ENCODE measurements at regions not wholly inside any gene's neighbourhood (a gene's known extent, or its start where the extent isn't known, plus 50 kb on each side); places are given as distances from the start of the nearest gene placed in this dataset.

DNA sequence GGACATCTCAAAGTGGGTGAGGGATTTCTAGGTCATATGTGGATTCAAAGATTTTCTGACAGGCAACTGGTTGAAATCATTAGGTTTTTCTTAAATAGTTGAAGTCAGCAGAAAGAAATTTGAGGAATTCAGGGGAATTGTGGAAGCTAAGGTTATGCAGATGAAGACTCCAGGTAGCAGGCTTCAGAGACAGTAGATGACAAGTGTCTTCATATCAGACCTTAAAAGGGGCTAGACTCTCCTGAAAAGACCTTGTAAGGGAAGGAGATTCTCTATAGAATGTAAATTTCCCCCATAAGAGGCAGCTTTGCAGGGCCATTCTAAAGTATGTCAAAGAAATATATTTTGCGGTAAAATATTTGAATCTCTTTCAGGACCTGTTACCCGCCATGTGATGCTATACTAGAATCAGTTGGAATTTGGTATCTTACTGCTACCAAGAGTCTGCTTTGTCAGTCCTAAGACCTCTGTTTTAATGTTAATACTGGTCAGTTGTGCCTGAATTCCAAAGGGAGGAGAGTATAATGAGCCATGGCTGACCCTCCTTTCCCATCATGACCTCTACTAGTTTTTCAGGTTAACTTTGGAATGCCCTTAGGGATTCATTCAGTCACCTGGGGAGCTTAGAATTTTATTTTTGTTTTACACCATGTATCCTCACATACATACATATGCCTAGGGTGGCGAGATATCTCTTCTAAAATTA, 1115.5 kb upstream of the SLC10A2 start (continued):
- TF ChIP-seq, protein P1, sequence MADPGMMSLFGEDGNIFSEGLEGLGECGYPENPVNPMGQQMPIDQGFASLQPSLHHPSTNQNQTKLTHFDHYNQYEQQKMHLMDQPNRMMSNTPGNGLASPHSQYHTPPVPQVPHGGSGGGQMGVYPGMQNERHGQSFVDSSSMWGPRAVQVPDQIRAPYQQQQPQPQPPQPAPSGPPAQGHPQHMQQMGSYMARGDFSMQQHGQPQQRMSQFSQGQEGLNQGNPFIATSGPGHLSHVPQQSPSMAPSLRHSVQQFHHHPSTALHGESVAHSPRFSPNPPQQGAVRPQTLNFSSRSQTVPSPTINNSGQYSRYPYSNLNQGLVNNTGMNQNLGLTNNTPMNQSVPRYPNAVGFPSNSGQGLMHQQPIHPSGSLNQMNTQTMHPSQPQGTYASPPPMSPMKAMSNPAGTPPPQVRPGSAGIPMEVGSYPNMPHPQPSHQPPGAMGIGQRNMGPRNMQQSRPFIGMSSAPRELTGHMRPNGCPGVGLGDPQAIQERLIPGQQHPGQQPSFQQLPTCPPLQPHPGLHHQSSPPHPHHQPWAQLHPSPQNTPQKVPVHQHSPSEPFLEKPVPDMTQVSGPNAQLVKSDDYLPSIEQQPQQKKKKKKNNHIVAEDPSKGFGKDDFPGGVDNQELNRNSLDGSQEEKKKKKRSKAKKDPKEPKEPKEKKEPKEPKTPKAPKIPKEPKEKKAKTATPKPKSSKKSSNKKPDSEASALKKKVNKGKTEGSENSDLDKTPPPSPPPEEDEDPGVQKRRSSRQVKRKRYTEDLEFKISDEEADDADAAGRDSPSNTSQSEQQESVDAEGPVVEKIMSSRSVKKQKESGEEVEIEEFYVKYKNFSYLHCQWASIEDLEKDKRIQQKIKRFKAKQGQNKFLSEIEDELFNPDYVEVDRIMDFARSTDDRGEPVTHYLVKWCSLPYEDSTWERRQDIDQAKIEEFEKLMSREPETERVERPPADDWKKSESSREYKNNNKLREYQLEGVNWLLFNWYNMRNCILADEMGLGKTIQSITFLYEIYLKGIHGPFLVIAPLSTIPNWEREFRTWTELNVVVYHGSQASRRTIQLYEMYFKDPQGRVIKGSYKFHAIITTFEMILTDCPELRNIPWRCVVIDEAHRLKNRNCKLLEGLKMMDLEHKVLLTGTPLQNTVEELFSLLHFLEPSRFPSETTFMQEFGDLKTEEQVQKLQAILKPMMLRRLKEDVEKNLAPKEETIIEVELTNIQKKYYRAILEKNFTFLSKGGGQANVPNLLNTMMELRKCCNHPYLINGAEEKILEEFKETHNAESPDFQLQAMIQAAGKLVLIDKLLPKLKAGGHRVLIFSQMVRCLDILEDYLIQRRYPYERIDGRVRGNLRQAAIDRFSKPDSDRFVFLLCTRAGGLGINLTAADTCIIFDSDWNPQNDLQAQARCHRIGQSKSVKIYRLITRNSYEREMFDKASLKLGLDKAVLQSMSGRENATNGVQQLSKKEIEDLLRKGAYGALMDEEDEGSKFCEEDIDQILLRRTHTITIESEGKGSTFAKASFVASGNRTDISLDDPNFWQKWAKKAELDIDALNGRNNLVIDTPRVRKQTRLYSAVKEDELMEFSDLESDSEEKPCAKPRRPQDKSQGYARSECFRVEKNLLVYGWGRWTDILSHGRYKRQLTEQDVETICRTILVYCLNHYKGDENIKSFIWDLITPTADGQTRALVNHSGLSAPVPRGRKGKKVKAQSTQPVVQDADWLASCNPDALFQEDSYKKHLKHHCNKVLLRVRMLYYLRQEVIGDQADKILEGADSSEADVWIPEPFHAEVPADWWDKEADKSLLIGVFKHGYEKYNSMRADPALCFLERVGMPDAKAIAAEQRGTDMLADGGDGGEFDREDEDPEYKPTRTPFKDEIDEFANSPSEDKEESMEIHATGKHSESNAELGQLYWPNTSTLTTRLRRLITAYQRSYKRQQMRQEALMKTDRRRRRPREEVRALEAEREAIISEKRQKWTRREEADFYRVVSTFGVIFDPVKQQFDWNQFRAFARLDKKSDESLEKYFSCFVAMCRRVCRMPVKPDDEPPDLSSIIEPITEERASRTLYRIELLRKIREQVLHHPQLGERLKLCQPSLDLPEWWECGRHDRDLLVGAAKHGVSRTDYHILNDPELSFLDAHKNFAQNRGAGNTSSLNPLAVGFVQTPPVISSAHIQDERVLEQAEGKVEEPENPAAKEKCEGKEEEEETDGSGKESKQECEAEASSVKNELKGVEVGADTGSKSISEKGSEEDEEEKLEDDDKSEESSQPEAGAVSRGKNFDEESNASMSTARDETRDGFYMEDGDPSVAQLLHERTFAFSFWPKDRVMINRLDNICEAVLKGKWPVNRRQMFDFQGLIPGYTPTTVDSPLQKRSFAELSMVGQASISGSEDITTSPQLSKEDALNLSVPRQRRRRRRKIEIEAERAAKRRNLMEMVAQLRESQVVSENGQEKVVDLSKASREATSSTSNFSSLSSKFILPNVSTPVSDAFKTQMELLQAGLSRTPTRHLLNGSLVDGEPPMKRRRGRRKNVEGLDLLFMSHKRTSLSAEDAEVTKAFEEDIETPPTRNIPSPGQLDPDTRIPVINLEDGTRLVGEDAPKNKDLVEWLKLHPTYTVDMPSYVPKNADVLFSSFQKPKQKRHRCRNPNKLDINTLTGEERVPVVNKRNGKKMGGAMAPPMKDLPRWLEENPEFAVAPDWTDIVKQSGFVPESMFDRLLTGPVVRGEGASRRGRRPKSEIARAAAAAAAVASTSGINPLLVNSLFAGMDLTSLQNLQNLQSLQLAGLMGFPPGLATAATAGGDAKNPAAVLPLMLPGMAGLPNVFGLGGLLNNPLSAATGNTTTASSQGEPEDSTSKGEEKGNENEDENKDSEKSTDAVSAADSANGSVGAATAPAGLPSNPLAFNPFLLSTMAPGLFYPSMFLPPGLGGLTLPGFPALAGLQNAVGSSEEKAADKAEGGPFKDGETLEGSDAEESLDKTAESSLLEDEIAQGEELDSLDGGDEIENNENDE (IDR thresholded peaks at IDR 0.05; ENCODE audit: insufficient replicate concordance, low read length) = no peak
